Adrenal gland (tissue), 5 donors: ENCODE measurements at regions not wholly inside any gene's neighbourhood (a gene's known extent, or its start where the extent isn't known, plus 50 kb on each side); places are given as distances from the start of the nearest gene placed in this dataset.
"Not testable (repeated sequence)": the region's sequence is repeated elsewhere in the genome, so short reads cannot be mapped to it uniquely, and the experiment has no call there.

Experiments used
- CTCF ChIP-seq, 6 experiments: fragments of 450-650 bp in 4 of 6; fragments of 200-600 bp in 2 of 6; sonication (generic) in 1 of 6; IDR thresholded peaks; 1 replicate in 5 of 6; 2 replicates in 1 of 6; pipeline versions ENCODE4 v1.5.1 to v1.8.0; 2016 to 2021; ENCODE audit warnings: antibody characterized with exemption in 6 of 6, mild to moderate bottlenecking in 2 of 6, moderate library complexity in 1 of 6
- POLR2A ChIP-seq, 2 donors: fragments of 450-650 bp; IDR thresholded peaks; one replicate each; pipeline ENCODE4 v1.6.1; 2017; ENCODE audit warnings: antibody characterized with exemption in 2 of 2, mild to moderate bottlenecking in 2 of 2, moderate library complexity in 1 of 2
- donor health status: DM: no; HTN: no; CAD: no.

GRCh38 chr16:21537598-21537997, 61.8 kb upstream of the METTL9 start:
- TF ChIP-seq CTCF, POLR2A (IDR thresholded peaks at IDR 0.05): not testable (repeated sequence)
